Chondrocyte (in vitro differentiated cells): ENCODE measurements at regions not wholly inside any gene's neighbourhood (a gene's known extent, or its start where the extent isn't known, plus 50 kb on each side); places are given as distances from the start of the nearest gene placed in this dataset.

ENCODE experiments used
- DNase-seq: peaks from one replicate; pipeline ENCODE4 v3.0.0; 2021; ENCODE audit warnings: mixed read lengths, low spot score
- H3K27ac Mint-ChIP-seq: one replicate; pipeline ENCODE4 v1.8.0; 2021; ENCODE audit warnings: mild to moderate bottlenecking, moderate library complexity, mixed read lengths; ENCODE audit not compliant: unreplicated experiment
- H3K27me3 Mint-ChIP-seq: 2 replicates; pipeline ENCODE4 v1.8.0; 2021; ENCODE audit warnings: low read depth, mixed read lengths
- H3K36me3 Mint-ChIP-seq: 2 replicates; pipeline ENCODE4 v1.8.0; 2021; ENCODE audit warnings: low read depth, mixed read lengths
- H3K4me1 Mint-ChIP-seq: 2 replicates; pipeline ENCODE4 v1.8.0; 2021; ENCODE audit warnings: low read depth, mild to moderate bottlenecking, mixed read lengths
- H3K4me3 Mint-ChIP-seq: one replicate; pipeline ENCODE4 v1.8.0; 2021; ENCODE audit warnings: mild to moderate bottlenecking, moderate library complexity, mixed read lengths; ENCODE audit not compliant: unreplicated experiment
- H3K9me3 Mint-ChIP-seq: 2 replicates; pipeline ENCODE4 v1.8.0; 2021; ENCODE audit warnings: low read depth, mixed read lengths
- CTCF ChIP-seq: fragments of 200-600 bp; sonication (generic); IDR thresholded peaks from 2 replicates; pipeline ENCODE4 v1.5.0; 2021; ENCODE audit warnings: antibody characterized with exemption, mild to moderate bottlenecking, moderate library complexity

GRCh38 chr18:77906103-77906892, 656.6 kb downstream of the GALR1 start:
- H3K4me3 Mint-ChIP-seq = no peak overlapping the region
- no peaks in the 10 kb centered on the region for H3K36me3 Mint-ChIP-seq
- H3K27ac Mint-ChIP-seq = no peak overlapping the region
- TF ChIP-seq CTCF = no peak
- no peaks in the 10 kb centered on the region for H3K9me3 Mint-ChIP-seq
- DNase-seq = no peak
- H3K27me3 Mint-ChIP-seq = peaks cover 18% of the 10 kb centered on the region
- no peaks in the 10 kb centered on the region for H3K4me1 Mint-ChIP-seq

- Mint-ChIP-seq H3K27me3 (peaks cover 20% of the 10 kb centered on the region), H3K4me3 (no peak overlapping the region), H3K4me1 (no peaks in the 10 kb centered on the region), H3K36me3 (no peaks in the 10 kb centered on the region), H3K9me3 (no peaks in the 10 kb centered on the region), H3K27ac (no peak overlapping the region)
- no peak for DNase-seq
- TF ChIP-seq CTCF = no peak
Observed at GRCh38 chr18:77910347-77910746, 660.7 kb downstream of the GALR1 start.

- no peak for TF ChIP-seq CTCF
- Mint-ChIP-seq H3K4me3 (no peak overlapping the region), H3K27ac (no peak overlapping the region), H3K9me3 (no peaks in the 10 kb centered on the region), H3K4me1 (no peaks in the 10 kb centered on the region), H3K27me3 (peaks cover 20% of the 10 kb centered on the region), H3K36me3 (no peaks in the 10 kb centered on the region)
- DNase-seq = no peak
Observed at GRCh38 chr18:77911971-77912605, 662.4 kb downstream of the GALR1 start.

- Mint-ChIP-seq H3K27me3 (no peaks in the 10 kb centered on the region), H3K4me3 (no peak overlapping the region), H3K4me1 (no peaks in the 10 kb centered on the region), H3K27ac (no peak overlapping the region), H3K36me3 (no peaks in the 10 kb centered on the region), H3K9me3 (no peaks in the 10 kb centered on the region)
- no peak for DNase-seq
- TF ChIP-seq CTCF = no peak
Observed at GRCh38 chr18:77918730-77919129, 669.1 kb downstream of the GALR1 start.

- H3K4me1 Mint-ChIP-seq = no peaks in the 10 kb centered on the region
- no peaks in the 10 kb centered on the region for H3K9me3 Mint-ChIP-seq
- H3K36me3 Mint-ChIP-seq = no peaks in the 10 kb centered on the region
- H3K27ac Mint-ChIP-seq = no peak overlapping the region
- H3K4me3 Mint-ChIP-seq = no peak overlapping the region
- DNase-seq = no peak
- TF ChIP-seq CTCF = no peak
- H3K27me3 Mint-ChIP-seq = no peaks in the 10 kb centered on the region
Observed at GRCh38 chr18:77919923-77920322, 670.3 kb downstream of the GALR1 start.
